K562 (cell line): ENCODE measurements at regions not wholly inside any gene's neighbourhood (a gene's known extent, or its start where the extent isn't known, plus 50 kb on each side); places are given as distances from the start of the nearest gene placed in this dataset.

Experiments used
- ATAC-seq: fragments of 200-7000 bp; cut with Tn5 transposase; 3 replicates; pipeline ENCODE4 v1.9.1; 2020; ENCODE audit warnings: moderate library complexity
- BruUV-seq: library from RNA; stranded (reverse); fragments of 400-500 nt; replicated peaks from 2 replicates; lab custom pipeline; 2021; lab: Mats Ljungman, UMichigan
- CTCF ChIA-PET: fragments of 300-600 bp; formaldehyde crosslinking; extraction: SDS; loops from one replicate; lab custom pipeline; 2021; ENCODE audit warnings: low intra/inter-chr PET ratio; lab: Yijun Ruan, JAX
- POLR2A ChIA-PET: fragments of 300-600, 350-650 bp; sonication (Branson Sonifier 250); formaldehyde crosslinking; extraction: SDS; loops from one replicate; lab custom pipeline; 2021; ENCODE audit warnings: antibody characterized with exemption, inconsistent platforms; lab: Yijun Ruan, JAX
- DNase-seq, 4 experiments: peaks; one replicate each; pipeline versions ENCODE4 v3.0.0 to v3.0.0-alpha.2; 2011 to 2018; ENCODE audit warnings: low spot score in 3 of 4, mixed read lengths in 3 of 4; ENCODE audit errors: extremely low read depth in 1 of 4
- FAIRE-seq: peaks from 2 replicates; lab custom pipeline; 2011; peaks lifted over from hg19 to GRCh38; lab: Jason Lieb, UNC
- H2AFZ ChIP-seq: 2 replicates; pipeline ENCODE4 v1.6.0; 2011; ENCODE audit warnings: low read depth, low read length, control low read depth, inconsistent platforms
- H3K27ac ChIP-seq: fragments of 200-600 bp; 3 replicates; pipeline ENCODE4 v1.8.0; 2011; ENCODE audit warnings: low read depth, mild to moderate bottlenecking, control low read depth, inconsistent platforms, low read length, moderate library complexity, mixed read lengths; ENCODE audit errors: extremely low read depth
- H3K27me3 ChIP-seq, 2 experiments: fragments of 300-600 bp in 1 of 2; 2 replicates in 1 of 2; 3 replicates in 1 of 2; pipeline versions ENCODE4 v1.6.0 to v1.8.0; 2011; ENCODE audit warnings: inconsistent platforms in 2 of 2, low read length in 2 of 2, mild to moderate bottlenecking in 1 of 2, mixed read lengths in 1 of 2, moderate library complexity in 1 of 2; ENCODE audit not compliant: control insufficient read depth in 2 of 2, insufficient read depth in 2 of 2
- H3K36me3 ChIP-seq: fragments of 300-600 bp; 3 replicates; pipeline ENCODE4 v1.8.0; 2011; ENCODE audit warnings: mild to moderate bottlenecking, low read length, inconsistent platforms; ENCODE audit not compliant: control insufficient read depth, insufficient read depth
- H3K4me1 ChIP-seq, 2 experiments: fragments of 200-600 bp in 1 of 2; replicated peaks in 1 of 2; 2 replicates in 1 of 2; 3 replicates in 1 of 2; pipeline versions ENCODE4 v1.5.1 to v1.8.0; 2011; ENCODE audit warnings: inconsistent platforms in 2 of 2, low read length in 2 of 2, mild to moderate bottlenecking in 1 of 2, mixed read lengths in 1 of 2, moderate library complexity in 1 of 2; ENCODE audit not compliant: control insufficient read depth in 2 of 2, insufficient read depth in 2 of 2
- H3K4me2 ChIP-seq: 2 replicates; pipeline ENCODE4 v1.6.1; 2011; ENCODE audit warnings: low read length, control low read depth, inconsistent platforms, mixed read lengths; ENCODE audit not compliant: insufficient read depth
- H3K4me3 ChIP-seq: fragments of 200-600 bp; sonication (generic), shearing (Covaris generic); 2 replicates; pipeline ENCODE4 v1.5.1; 2016; ENCODE audit warnings: control low read depth, inconsistent platforms
- H3K79me2 ChIP-seq: fragments of 200-600 bp; 3 replicates; pipeline ENCODE4 v1.8.0; 2011; ENCODE audit warnings: low read length, inconsistent platforms; ENCODE audit not compliant: control insufficient read depth, insufficient read depth
- H3K9ac ChIP-seq, 2 experiments: 2 replicates each; pipeline versions ENCODE4 v1.6.0 to v1.6.1; 2011; ENCODE audit warnings: low read depth in 2 of 2, low read length in 2 of 2, control low read depth in 1 of 2, inconsistent platforms in 1 of 2, mild to moderate bottlenecking in 1 of 2, mixed read lengths in 1 of 2; ENCODE audit not compliant: insufficient read depth in 1 of 2
- H3K9me1 ChIP-seq: one replicate; pipeline ENCODE4 v1.6.0; 2011; ENCODE audit warnings: inconsistent platforms, mild to moderate bottlenecking, low read length, moderate library complexity; ENCODE audit not compliant: control insufficient read depth, insufficient read depth
- H3K9me3 ChIP-seq: replicated peaks from 2 replicates; pipeline ENCODE4 v1.5.1; 2011; ENCODE audit warnings: low read depth, low read length, inconsistent platforms; ENCODE audit not compliant: control insufficient read depth, insufficient read depth
- H4K20me1 ChIP-seq: replicated peaks from 2 replicates; pipeline ENCODE4 v1.6.1; 2011; ENCODE audit warnings: low read length, inconsistent platforms, mixed read lengths; ENCODE audit not compliant: control insufficient read depth, insufficient read depth
- ERF ChIP-seq: fragments of 450-650 bp; formaldehyde crosslinking; IDR thresholded peaks from 2 replicates; pipeline ENCODE4 v1.4.0; 2020; ENCODE audit warnings: mild to moderate bottlenecking, mixed read lengths
- HMG20A ChIP-seq: fragments of 450-650 bp; formaldehyde crosslinking; conservative IDR thresholded peaks from 2 replicates; pipeline ENCODE4 v1.4.0; 2020; ENCODE audit warnings: mild to moderate bottlenecking, mixed read lengths
- KDM5B ChIP-seq: fragments of 200-600 bp; sonication (generic); IDR thresholded peaks from 2 replicates; pipeline ENCODE4 v1.6.1; 2012; ENCODE audit warnings: low read depth, mild to moderate bottlenecking, moderate library complexity, low read length, control low read depth, inconsistent platforms; ENCODE audit not compliant: insufficient replicate concordance
- MEIS2 ChIP-seq: fragments of 450-650 bp; IDR thresholded peaks from 2 replicates; pipeline ENCODE4 v1.6.1; 2014; ENCODE audit warnings: mild to moderate bottlenecking; ENCODE audit not compliant: partially characterized antibody
- MTA2 ChIP-seq: fragments of 450-650 bp; IDR thresholded peaks from 2 replicates; pipeline ENCODE4 v1.6.1; 2016; ENCODE audit warnings: low read depth
- MTF1 ChIP-seq: fragments of 250-450 bp; sonication (Bioruptor Pico); IDR thresholded peaks from 2 replicates; pipeline ENCODE4 v1.9.0; 2021; ENCODE audit warnings: moderate library complexity, mild to moderate bottlenecking, inconsistent platforms, borderline replicate concordance
- NFIC ChIP-seq: fragments of 450-650 bp; IDR thresholded peaks from 2 replicates; pipeline ENCODE4 v1.6.1; 2017; ENCODE audit warnings: mild to moderate bottlenecking, inconsistent platforms
- PHF8 ChIP-seq: fragments of 200-600 bp; sonication (generic); IDR thresholded peaks from 2 replicates; pipeline ENCODE4 v1.6.1; 2012; ENCODE audit warnings: mixed run types, mild to moderate bottlenecking, inconsistent platforms, low read length, moderate library complexity, borderline replicate concordance
- PHTF2 ChIP-seq: fragments of 250-450 bp; sonication (Bioruptor Pico); IDR thresholded peaks from 2 replicates; pipeline ENCODE4 v1.5.0; 2021; ENCODE audit warnings: mild to moderate bottlenecking
- TAF1 ChIP-seq: IDR thresholded peaks from 2 replicates; pipeline ENCODE4 v1.6.1; 2011; ENCODE audit warnings: mild to moderate bottlenecking, low read length, moderate library complexity; ENCODE audit not compliant: insufficient read depth, control insufficient read depth, severe bottlenecking; ENCODE audit errors: extremely low read depth
- TAL1 ChIP-seq: fragments of 450-650 bp; IDR thresholded peaks from 2 replicates; pipeline ENCODE4 v1.6.1; 2016; ENCODE audit warnings: mild to moderate bottlenecking
- TCF3 ChIP-seq: sonication (generic); formaldehyde crosslinking; IDR thresholded peaks from 2 replicates; pipeline ENCODE4 v1.4.0; 2020; ENCODE audit warnings: mild to moderate bottlenecking, missing genetic modification reagents
- ZKSCAN1 ChIP-seq: fragments of 150-350 bp; IDR thresholded peaks from 2 replicates; pipeline ENCODE4 v1.6.1; 2016; ENCODE audit warnings: low read depth, low read length
- ZNF57 ChIP-seq: fragments of 450-650 bp; formaldehyde crosslinking; IDR thresholded peaks from 2 replicates; pipeline ENCODE4 v1.4.0; 2020; ENCODE audit warnings: mild to moderate bottlenecking, moderate library complexity
- whole genome bisulfite sequencing: fragments of 100-300 bp; shearing (Covaris generic); methylation state at CpG from one replicate; pipeline ENCODE4 v1.1.6; 2016; ENCODE audit warnings: low coverage, mixed read lengths; ENCODE audit not compliant: insufficient coverage; ENCODE audit errors: missing lambda C conversion rate; 5-methylcytosine and 5-hydroxymethylcytosine counted together
- in situ Hi-C: fragments of 300-500 bp; cut with MboI; formaldehyde crosslinking; loops from 4 replicates; pipeline ENCODE4 v1.15.0; 2018; ENCODE audit warnings: inconsistent platforms, mixed read lengths
- intact Hi-C: fragments of 100-400 bp; cut with micrococcal nuclease; formaldehyde crosslinking; loops from 2 replicates; pipeline ENCODE4 v1.14.2; 2022
- TF ChIP-seq, protein P1 (sequence below): sonication (generic); formaldehyde crosslinking; IDR thresholded peaks from 2 replicates; pipeline ENCODE4 v1.8.0; 2022; ENCODE audit warnings: missing genetic modification reagents, mild to moderate bottlenecking, borderline replicate concordance
- TF ChIP-seq, protein P2 (sequence below), 2 experiments: IDR thresholded peaks in 1 of 2; conservative IDR thresholded peaks in 1 of 2; 2 replicates each; pipeline ENCODE4 v1.6.1; 2016; ENCODE audit warnings: low read depth in 2 of 2, mild to moderate bottlenecking in 1 of 2, missing compliant biosample characterization in 1 of 2, missing genetic modification characterization in 1 of 2, moderate library complexity in 1 of 2
- TF ChIP-seq, protein P3 (sequence below): sonication (generic); formaldehyde crosslinking; IDR thresholded peaks from 2 replicates; pipeline ENCODE4 v1.8.1; 2023; ENCODE audit warnings: mild to moderate bottlenecking, missing genetic modification reagents

DNA sequence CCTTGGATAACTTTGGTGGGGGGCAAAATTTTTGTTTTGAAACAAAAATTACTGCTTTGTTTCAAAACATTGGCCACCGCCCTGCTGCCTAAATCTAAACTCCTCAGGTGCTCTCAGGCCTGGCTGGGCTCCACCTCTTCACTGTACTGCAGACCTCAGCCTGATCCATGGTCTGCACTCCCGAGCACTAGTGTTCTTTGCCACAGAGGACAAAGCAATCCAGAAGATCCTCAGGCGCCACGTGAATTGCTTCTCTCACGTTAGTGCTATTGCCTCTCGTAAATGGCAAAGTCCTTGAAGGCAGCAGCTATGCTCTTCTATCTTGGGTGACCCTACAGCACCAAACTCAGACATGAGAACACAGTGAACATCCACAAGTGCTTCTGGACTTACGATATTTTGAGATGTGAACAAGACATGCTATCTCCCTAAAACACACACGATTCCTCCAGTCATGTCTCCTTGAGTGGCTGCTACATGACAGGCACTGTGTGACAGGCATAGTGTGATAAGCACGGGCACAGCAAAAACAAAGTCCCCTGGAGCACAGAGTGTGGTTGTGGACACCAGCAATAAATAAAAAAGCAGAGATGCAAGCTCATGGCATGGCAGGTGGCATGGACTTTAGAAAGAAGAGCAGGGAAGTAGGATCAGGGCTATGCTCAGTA lies 582.1 kb upstream of the DPP6 start:
- no peaks in the 10 kb centered on the region for H3K9me3 ChIP-seq
- peak in 2 of 4 experiments; percentile 33 to 37 for DNase-seq
- no peak overlapping the region for H3K4me3 ChIP-seq
- intact Hi-C loops (no loop called here), in situ Hi-C loops (no loop called here)
- H3K9me1 ChIP-seq: no peaks in the 10 kb centered on the region
- H3K36me3 ChIP-seq: no peaks in the 10 kb centered on the region
- H3K4me1 ChIP-seq: peaks cover 0 to 3% of the 10 kb centered on the region in 2 experiments; a peak in 2 of 5 replicates
- ChIA-PET POLR2A (no interaction called here), CTCF (no interaction called here)
- peak overlapping the region; percentile 15; the same call in 1 of the 2 replicates for H3K4me2 ChIP-seq
- no peak overlapping the region for H2AFZ ChIP-seq
- peaks cover 12 to 18% of the 10 kb centered on the region in 2 experiments for H3K27me3 ChIP-seq
- peak; percentile 80 for FAIRE-seq
- 0% methylated on average over 9 of the region's 9 CpGs for WGBS
- no peak overlapping the region for H3K9ac ChIP-seq
- H4K20me1 ChIP-seq: no peaks in the 10 kb centered on the region; the same call in 1 of the 2 replicates
- H3K27ac ChIP-seq: no peak overlapping the region
- peak; percentile 59 for ATAC-seq
- H3K79me2 ChIP-seq: no peaks in the 10 kb centered on the region
- no TSS peak for BruUV-seq
- TF ChIP-seq PHTF2 (CRISPR knock-in tag) (no peak), PHF8 (no peak), ZNF57 (no peak), MTA2 (peak; percentile 41; the same call in 1 of the 2 replicates), MEIS2 (peak; percentile 63), ERF (no peak), NFIC (no peak), TAF1 (no peak), KDM5B (no peak), TCF3 (CRISPR knock-in tag) (peak; percentile 84), TAL1 (peak; percentile 70), HMG20A (no peak), ZKSCAN1 (no peak), MTF1 (CRISPR knock-in tag) (no peak)
- TF ChIP-seq, protein P1, sequence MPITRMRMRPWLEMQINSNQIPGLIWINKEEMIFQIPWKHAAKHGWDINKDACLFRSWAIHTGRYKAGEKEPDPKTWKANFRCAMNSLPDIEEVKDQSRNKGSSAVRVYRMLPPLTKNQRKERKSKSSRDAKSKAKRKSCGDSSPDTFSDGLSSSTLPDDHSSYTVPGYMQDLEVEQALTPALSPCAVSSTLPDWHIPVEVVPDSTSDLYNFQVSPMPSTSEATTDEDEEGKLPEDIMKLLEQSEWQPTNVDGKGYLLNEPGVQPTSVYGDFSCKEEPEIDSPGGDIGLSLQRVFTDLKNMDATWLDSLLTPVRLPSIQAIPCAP (CRISPR knock-in tag): no peak
- TF ChIP-seq, protein P2, sequence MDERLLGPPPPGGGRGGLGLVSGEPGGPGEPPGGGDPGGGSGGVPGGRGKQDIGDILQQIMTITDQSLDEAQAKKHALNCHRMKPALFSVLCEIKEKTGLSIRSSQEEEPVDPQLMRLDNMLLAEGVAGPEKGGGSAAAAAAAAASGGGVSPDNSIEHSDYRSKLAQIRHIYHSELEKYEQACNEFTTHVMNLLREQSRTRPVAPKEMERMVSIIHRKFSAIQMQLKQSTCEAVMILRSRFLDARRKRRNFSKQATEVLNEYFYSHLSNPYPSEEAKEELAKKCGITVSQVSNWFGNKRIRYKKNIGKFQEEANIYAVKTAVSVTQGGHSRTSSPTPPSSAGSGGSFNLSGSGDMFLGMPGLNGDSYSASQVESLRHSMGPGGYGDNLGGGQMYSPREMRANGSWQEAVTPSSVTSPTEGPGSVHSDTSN (CRISPR knock-in tag; IDR thresholded peaks at IDR 0.05; ENCODE audit: low read depth): no peak
- TF ChIP-seq, protein P2 (tag; conservative IDR thresholded peaks at IDR 0.05; ENCODE audit: low read depth): peak; percentile 67
- TF ChIP-seq, protein P3, sequence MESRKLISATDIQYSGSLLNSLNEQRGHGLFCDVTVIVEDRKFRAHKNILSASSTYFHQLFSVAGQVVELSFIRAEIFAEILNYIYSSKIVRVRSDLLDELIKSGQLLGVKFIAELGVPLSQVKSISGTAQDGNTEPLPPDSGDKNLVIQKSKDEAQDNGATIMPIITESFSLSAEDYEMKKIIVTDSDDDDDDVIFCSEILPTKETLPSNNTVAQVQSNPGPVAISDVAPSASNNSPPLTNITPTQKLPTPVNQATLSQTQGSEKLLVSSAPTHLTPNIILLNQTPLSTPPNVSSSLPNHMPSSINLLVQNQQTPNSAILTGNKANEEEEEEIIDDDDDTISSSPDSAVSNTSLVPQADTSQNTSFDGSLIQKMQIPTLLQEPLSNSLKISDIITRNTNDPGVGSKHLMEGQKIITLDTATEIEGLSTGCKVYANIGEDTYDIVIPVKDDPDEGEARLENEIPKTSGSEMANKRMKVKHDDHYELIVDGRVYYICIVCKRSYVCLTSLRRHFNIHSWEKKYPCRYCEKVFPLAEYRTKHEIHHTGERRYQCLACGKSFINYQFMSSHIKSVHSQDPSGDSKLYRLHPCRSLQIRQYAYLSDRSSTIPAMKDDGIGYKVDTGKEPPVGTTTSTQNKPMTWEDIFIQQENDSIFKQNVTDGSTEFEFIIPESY (CRISPR knock-in tag): no peak
